Thyroid gland (tissue), 4 donors: ENCODE measurements at regions not wholly inside any gene's neighbourhood (a gene's known extent, or its start where the extent isn't known, plus 50 kb on each side); places are given as distances from the start of the nearest gene placed in this dataset.

Experiments
- DNase-seq, 2 donors: peaks; one replicate each; pipeline ENCODE4 v3.0.0-alpha.2; 2019
- H3K27ac ChIP-seq, 3 donors: fragments of 200-600 bp; sonication (generic); 1 replicate in 2 of 3; 2 replicates in 1 of 3; pipeline ENCODE4 v1.5.1; 2016 to 2019; ENCODE audit warnings: mild to moderate bottlenecking in 1 of 3, moderate library complexity in 1 of 3
- H3K27me3 ChIP-seq: fragments of 200-600 bp; sonication (generic); one replicate; pipeline ENCODE4 v1.5.1; 2019
- H3K36me3 ChIP-seq, 2 donors: fragments of 200-600 bp; sonication (generic); one replicate each; pipeline ENCODE4 v1.5.1; 2016 to 2019
- H3K4me1 ChIP-seq, 2 donors: fragments of 200-600 bp; sonication (generic); one replicate each; pipeline ENCODE4 v1.5.1; 2017 to 2019
- H3K4me3 ChIP-seq, 3 donors: fragments of 200-600 bp; sonication (generic); replicated peaks in 1 of 3; 1 replicate in 2 of 3; 2 replicates in 1 of 3; pipeline ENCODE4 v1.5.1; 2016; ENCODE audit warnings: mild to moderate bottlenecking in 1 of 3
- H3K9me3 ChIP-seq: fragments of 200-600 bp; sonication (generic); one replicate; pipeline ENCODE4 v1.5.1; 2017
- POLR2A ChIP-seq, 2 donors: fragments of 450-650 bp; IDR thresholded peaks; one replicate each; pipeline ENCODE4 v1.6.1; 2017; ENCODE audit warnings: antibody characterized with exemption in 2 of 2, mild to moderate bottlenecking in 2 of 2, moderate library complexity in 1 of 2
- WGBS, 2 donors: methylation state at CpG; one replicate each; pipeline ENCODE4 v1.1.5; 2017; 5-methylcytosine and 5-hydroxymethylcytosine counted together
- intact Hi-C: fragments of 100-400 bp; cut with DNase I; formaldehyde crosslinking; loops from one replicate; pipeline ENCODE4 v1.15.1; 2023
- TF ChIP-seq, protein P1 (sequence below), 6 experiments: fragments of 200-600 bp in 3 of 6; fragments of 450-650 bp in 3 of 6; sonication (generic) in 3 of 6; IDR thresholded peaks; one replicate each; pipeline ENCODE4 v1.5.1; 2016 to 2019; ENCODE audit warnings: antibody characterized with exemption in 6 of 6, mild to moderate bottlenecking in 2 of 6, inconsistent platforms in 1 of 6, moderate library complexity in 1 of 6

DNA sequence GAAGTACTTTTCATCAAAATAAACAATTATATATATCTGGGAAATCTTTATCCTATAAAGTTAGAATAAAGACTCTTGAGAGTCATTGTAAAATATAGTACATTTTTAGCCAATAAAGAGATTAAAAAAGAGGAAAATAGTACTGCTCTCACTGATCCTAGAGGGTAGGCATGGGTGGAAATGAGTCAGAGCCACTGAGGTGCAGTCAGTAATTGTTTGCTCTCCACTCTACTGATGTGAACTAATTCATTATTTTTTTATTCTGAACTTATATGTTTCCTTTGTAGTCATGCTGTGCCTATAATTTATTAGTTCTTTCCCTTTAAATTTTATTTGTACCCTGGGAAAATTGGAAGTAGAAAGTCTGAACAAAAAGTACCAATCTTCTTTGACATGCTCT, 1359.4 kb upstream of the GJE1 start:
- no peak for DNase-seq
- Histone ChIP-seq H3K9me3 (no peaks in the 10 kb centered on the region), H3K4me3 (no peak overlapping the region), H3K27ac (no peak overlapping the region), H3K36me3 (no peaks in the 10 kb centered on the region), H3K4me1 (no peaks in the 10 kb centered on the region), H3K27me3 (no peaks in the 10 kb centered on the region)
- intact Hi-C loops, result no loop called here
- TF ChIP-seq, protein P1, sequence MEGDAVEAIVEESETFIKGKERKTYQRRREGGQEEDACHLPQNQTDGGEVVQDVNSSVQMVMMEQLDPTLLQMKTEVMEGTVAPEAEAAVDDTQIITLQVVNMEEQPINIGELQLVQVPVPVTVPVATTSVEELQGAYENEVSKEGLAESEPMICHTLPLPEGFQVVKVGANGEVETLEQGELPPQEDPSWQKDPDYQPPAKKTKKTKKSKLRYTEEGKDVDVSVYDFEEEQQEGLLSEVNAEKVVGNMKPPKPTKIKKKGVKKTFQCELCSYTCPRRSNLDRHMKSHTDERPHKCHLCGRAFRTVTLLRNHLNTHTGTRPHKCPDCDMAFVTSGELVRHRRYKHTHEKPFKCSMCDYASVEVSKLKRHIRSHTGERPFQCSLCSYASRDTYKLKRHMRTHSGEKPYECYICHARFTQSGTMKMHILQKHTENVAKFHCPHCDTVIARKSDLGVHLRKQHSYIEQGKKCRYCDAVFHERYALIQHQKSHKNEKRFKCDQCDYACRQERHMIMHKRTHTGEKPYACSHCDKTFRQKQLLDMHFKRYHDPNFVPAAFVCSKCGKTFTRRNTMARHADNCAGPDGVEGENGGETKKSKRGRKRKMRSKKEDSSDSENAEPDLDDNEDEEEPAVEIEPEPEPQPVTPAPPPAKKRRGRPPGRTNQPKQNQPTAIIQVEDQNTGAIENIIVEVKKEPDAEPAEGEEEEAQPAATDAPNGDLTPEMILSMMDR (IDR thresholded peaks at IDR 0.05), result no peak
- no peak for TF ChIP-seq POLR2A (IDR thresholded peaks at IDR 0.05)

DNA sequence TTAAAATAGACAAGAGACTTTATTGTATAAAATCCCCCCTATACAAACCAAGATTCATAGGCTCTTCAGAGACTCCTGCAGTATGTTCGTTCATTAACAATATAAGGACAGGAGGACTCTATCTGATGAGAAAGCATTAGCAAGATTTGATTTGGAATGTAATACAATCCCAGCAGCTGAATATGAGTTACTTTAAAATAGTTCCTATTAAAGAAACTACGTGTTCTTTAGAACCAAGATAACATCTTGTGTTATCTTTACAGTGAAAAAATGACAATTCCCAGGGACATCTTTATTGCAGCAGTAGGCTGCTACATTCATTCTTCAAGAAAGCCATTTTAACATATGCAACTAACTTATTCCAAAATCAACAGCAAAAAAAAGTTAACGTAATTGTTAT, 1360.1 kb upstream of the GJE1 start:
- WGBS, 2 donors, result 83 to 86% methylated on average over 3 of the region's 3 CpGs
- Histone ChIP-seq H3K4me1 (no peaks in the 10 kb centered on the region), H3K27me3 (no peaks in the 10 kb centered on the region), H3K27ac (no peak overlapping the region), H3K4me3 (no peak overlapping the region), H3K36me3 (no peaks in the 10 kb centered on the region), H3K9me3 (no peaks in the 10 kb centered on the region)
- no peak for TF ChIP-seq POLR2A (IDR thresholded peaks at IDR 0.05)
- TF ChIP-seq, protein P1 (IDR thresholded peaks at IDR 0.05), result no peak
- intact Hi-C loops, result no loop called here
- DNase-seq, result no peak

DNA sequence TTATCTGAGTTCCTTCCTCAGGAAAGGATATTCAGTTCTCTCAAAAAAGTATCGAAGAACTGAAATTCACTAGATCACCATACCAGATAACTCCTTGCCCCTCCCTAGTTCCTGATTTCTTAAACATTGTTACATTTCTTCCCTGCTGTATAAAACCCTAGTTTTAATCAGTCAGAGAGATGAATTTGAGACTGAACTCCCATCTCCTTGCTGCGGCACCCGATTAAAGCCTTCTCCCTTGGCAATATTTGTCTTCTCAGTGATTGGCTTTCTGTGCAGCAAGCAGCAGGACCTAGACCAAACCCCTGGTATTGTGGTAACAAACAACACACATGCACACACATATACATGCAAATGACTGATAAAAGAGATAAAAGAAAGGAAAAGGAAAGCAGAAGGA, 1364.6 kb upstream of the GJE1 start:
- WGBS, 2 donors, result 95 to 96% methylated on average over 3 of the region's 3 CpGs
- TF ChIP-seq, protein P1 (IDR thresholded peaks at IDR 0.05), result no peak
- no peak for TF ChIP-seq POLR2A (IDR thresholded peaks at IDR 0.05)
- H3K27me3 ChIP-seq, result no peaks in the 10 kb centered on the region
- H3K27ac ChIP-seq, result no peak overlapping the region
- DNase-seq, result no peak
- no peaks in the 10 kb centered on the region for H3K36me3 ChIP-seq
- H3K4me1 ChIP-seq, result no peaks in the 10 kb centered on the region
- H3K9me3 ChIP-seq, result no peaks in the 10 kb centered on the region
- H3K4me3 ChIP-seq, result no peak overlapping the region
- intact Hi-C loops, result no loop called here

DNA sequence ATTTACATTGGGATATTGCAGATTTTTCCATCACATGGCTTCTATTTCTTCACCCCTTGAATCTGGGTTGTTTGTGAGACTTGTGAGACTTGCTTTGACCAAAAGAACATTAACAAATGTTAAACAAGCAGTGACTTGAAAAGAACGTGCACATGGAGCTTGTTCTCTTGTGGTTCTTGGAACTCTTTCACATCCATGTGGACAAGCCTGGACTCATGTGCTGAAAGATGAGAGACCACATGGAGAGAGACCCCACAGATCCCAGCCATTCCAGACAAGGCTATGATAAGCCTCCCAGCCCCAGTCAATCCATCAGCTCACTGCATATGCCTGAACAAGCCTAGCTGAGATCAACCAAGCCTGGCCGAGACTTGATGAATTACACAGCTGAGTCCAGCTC, 1365.7 kb upstream of the GJE1 start:
- H3K4me1 ChIP-seq, result no peaks in the 10 kb centered on the region
- TF ChIP-seq POLR2A (IDR thresholded peaks at IDR 0.05), result no peak
- TF ChIP-seq, protein P1 (IDR thresholded peaks at IDR 0.05), result no peak
- H3K27me3 ChIP-seq, result no peaks in the 10 kb centered on the region
- no peak for DNase-seq
- intact Hi-C loops, result no loop called here
- no peak overlapping the region for H3K4me3 ChIP-seq
- H3K9me3 ChIP-seq, result no peaks in the 10 kb centered on the region
- H3K36me3 ChIP-seq, result no peaks in the 10 kb centered on the region
- H3K27ac ChIP-seq, result no peak overlapping the region
- 84 to 90% methylated on average over 2 of the region's 2 CpGs for WGBS, 2 donors

DNA sequence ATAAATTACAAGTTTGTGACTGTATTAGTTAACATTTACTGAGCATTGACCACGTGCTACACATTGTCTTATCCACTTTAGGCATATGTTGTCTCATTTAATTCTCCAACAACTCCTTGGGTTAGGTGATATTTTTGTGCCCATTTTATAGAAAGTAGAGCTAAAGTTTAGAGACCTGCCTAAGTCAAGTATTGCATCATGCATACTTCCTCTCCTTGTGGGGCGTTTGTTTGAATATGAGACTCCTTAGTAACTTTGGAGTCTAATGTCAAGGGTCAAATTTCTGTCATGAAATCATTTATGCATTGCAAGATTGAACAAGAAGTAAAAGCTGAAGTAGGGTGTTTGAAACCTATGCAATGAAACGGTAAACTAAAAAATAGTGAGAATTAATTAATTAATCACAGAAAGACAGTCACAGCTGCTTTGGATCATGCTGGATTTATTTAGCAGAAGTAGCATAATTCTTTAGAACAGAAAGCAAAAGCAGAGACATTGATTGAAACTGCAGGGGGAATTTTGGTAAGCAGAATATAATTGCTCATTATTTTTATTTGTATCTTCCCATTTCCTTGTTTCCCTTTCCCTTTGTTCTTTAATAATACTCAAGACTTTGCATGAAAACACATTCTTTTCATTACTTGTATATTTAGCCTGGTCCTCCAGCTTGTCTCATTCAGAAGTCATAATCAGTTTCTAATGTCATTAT, 1374.4 kb upstream of the GJE1 start:
- Histone ChIP-seq H3K4me1 (no peaks in the 10 kb centered on the region), H3K27ac (no peak overlapping the region), H3K36me3 (no peaks in the 10 kb centered on the region), H3K27me3 (no peaks in the 10 kb centered on the region), H3K4me3 (no peak overlapping the region), H3K9me3 (no peaks in the 10 kb centered on the region)
- no peak for TF ChIP-seq POLR2A (IDR thresholded peaks at IDR 0.05)
- TF ChIP-seq, protein P1 (IDR thresholded peaks at IDR 0.05), result no peak
- WGBS, 2 donors, result 82 to 85% methylated on average over 3 of the region's 3 CpGs
- intact Hi-C loops, result no loop called here
- DNase-seq, result no peak
